ENCODE measurements at regions not wholly inside any gene's neighbourhood (a gene's known extent, or its start where the extent isn't known, plus 50 kb on each side); places are given as distances from the start of the nearest gene placed in this dataset.

DNA sequence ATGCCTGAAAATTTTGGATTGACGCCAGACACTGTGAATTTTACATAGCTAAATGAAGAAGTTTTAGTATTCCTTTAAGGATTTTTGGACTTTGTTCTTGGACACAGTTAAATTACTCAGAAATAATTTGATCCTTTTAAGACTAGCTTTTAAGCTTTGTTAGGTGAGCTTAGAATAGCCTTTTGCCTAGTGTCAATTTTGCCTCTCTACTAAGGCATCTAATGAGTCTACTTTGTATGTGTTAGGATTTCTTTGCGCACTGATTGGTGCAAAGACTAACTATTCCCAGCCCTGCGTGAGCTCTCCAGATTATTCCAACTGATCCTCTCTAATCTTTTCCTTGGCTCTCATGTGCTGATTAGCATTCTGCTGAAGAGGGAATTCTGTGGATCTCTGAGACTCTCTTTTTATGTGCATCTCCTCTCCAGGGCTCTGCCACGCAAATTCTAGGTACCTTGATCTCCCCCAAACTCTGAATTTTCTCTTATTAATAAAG is 128.1 kb upstream of the BCL9 start:
- no peak for TF ChIP-seq CTCF (IDR thresholded peaks at IDR 0.05)
- TF ChIP-seq EP300 (IDR thresholded peaks at IDR 0.05), result no peak
- no peak for TF ChIP-seq POLR2A (IDR thresholded peaks at IDR 0.05)

Measured in sigmoid colon (tissue), 4 donors.